AG09319 (cell line): ENCODE measurements at regions not wholly inside any gene's neighbourhood (a gene's known extent, or its start where the extent isn't known, plus 50 kb on each side); places are given as distances from the start of the nearest gene placed in this dataset.

Source experiments
- DNase-seq: peaks from one replicate; pipeline ENCODE4 v3.0.0-alpha.2; 2010; ENCODE audit warnings: low read depth; ENCODE audit errors: extremely low read depth
- CTCF ChIP-seq: IDR thresholded peaks from 2 replicates; pipeline ENCODE4 v1.5.1; 2011; ENCODE audit warnings: low read depth, mild to moderate bottlenecking, inconsistent platforms, low read length, moderate library complexity

- DNase-seq: no peak
- TF ChIP-seq CTCF: no peak
Observed at GRCh38 chr9:109919736-109920408, 139.9 kb downstream of the PALM2AKAP2 start.

- TF ChIP-seq CTCF: no peak
- no peak for DNase-seq
Observed at GRCh38 chr9:109922617-109923470, 142.8 kb downstream of the PALM2AKAP2 start.

GRCh38 chr9:109923471-109923760, 143.4 kb downstream of the PALM2AKAP2 start:
- no peak for DNase-seq
- no peak for TF ChIP-seq CTCF

GRCh38 chr9:109923806-109924205, 143.8 kb downstream of the PALM2AKAP2 start:
- DNase-seq: no peak
- no peak for TF ChIP-seq CTCF

GRCh38 chr9:109925799-109926198, 145.8 kb downstream of the PALM2AKAP2 start:
- TF ChIP-seq CTCF: no peak
- no peak for DNase-seq

- no peak for TF ChIP-seq CTCF
- DNase-seq: no peak
Observed at GRCh38 chr9:109926421-109926869, 146.4 kb downstream of the PALM2AKAP2 start.

GRCh38 chr9:109931623-109932022, 151.6 kb downstream of the PALM2AKAP2 start:
- no peak for DNase-seq
- no peak for TF ChIP-seq CTCF
